Myocyte (in vitro differentiated cells): ENCODE measurements at regions not wholly inside any gene's neighbourhood (a gene's known extent, or its start where the extent isn't known, plus 50 kb on each side); places are given as distances from the start of the nearest gene placed in this dataset.

ENCODE experiments used
- DNase-seq: peaks from one replicate; pipeline ENCODE4 v3.0.0-alpha.2; 2012; ENCODE audit warnings: low read depth

- DNase-seq, result no peak
These were observed 55.8 kb upstream of the CDH6 start for GRCh38 chr5:31137676-31138075.

- no peak for DNase-seq
These were observed 57.9 kb upstream of the CDH6 start for GRCh38 chr5:31135542-31135941.

- no peak for DNase-seq
These were observed 60.0 kb upstream of the CDH6 start for GRCh38 chr5:31133488-31133887.

GRCh38 chr5:31131381-31131891 is 62.0 kb upstream of the CDH6 start:
- DNase-seq, result no peak

- DNase-seq, result no peak
These were observed 62.8 kb upstream of the CDH6 start for GRCh38 chr5:31130676-31131075.

- no peak for DNase-seq
These were observed 68.7 kb upstream of the CDH6 start for GRCh38 chr5:31124651-31125305.

GRCh38 chr5:31124026-31124425 is 69.5 kb upstream of the CDH6 start:
- DNase-seq, result no peak

- no peak for DNase-seq
These were observed 70.2 kb upstream of the CDH6 start for GRCh38 chr5:31122998-31123951.

- DNase-seq, result no peak
These were observed 72.3 kb upstream of the CDH6 start for GRCh38 chr5:31121224-31121623.

- no peak for DNase-seq
These were observed 72.9 kb upstream of the CDH6 start for GRCh38 chr5:31120642-31120948.

- no peak for DNase-seq
These were observed 73.4 kb upstream of the CDH6 start for GRCh38 chr5:31119938-31120641.

GRCh38 chr5:31116466-31117031 is 76.9 kb upstream of the CDH6 start:
- no peak for DNase-seq

GRCh38 chr5:31114817-31115216 is 78.7 kb upstream of the CDH6 start:
- no peak for DNase-seq

GRCh38 chr5:31113666-31114350 is 79.7 kb upstream of the CDH6 start:
- DNase-seq, result no peak

GRCh38 chr5:31113101-31113500 is 80.4 kb upstream of the CDH6 start:
- DNase-seq, result no peak

- no peak for DNase-seq
These were observed 86.4 kb upstream of the CDH6 start for GRCh38 chr5:31107091-31107518.

GRCh38 chr5:31106691-31107090 is 86.8 kb upstream of the CDH6 start:
- no peak for DNase-seq

GRCh38 chr5:31106278-31106677 is 87.2 kb upstream of the CDH6 start:
- no peak for DNase-seq

GRCh38 chr5:31104775-31105174 is 88.7 kb upstream of the CDH6 start:
- no peak for DNase-seq

- DNase-seq, result no peak
These were observed 92.6 kb upstream of the CDH6 start for GRCh38 chr5:31100781-31101310.
